ENCODE measurements at regions not wholly inside any gene's neighbourhood (a gene's known extent, or its start where the extent isn't known, plus 50 kb on each side); places are given as distances from the start of the nearest gene placed in this dataset.

DNA sequence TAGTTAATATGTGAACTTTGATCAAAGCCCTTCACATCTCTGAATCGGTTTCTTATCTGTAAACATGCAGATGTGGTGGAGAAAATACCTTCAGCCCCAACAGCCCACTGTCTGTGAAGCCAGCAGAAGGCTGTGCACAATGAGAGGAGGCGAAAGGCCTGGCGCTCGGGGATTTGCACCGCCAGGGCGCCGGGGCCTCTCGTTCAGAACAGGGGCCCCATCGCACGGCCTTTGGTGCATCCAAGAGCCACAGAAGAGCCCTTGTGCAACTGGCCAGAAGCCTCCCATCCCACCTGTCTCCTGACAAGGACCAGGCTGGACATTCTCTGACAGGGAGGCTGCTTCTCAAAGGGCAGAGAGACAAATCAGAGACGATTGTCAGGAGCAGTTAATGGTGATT, 407.2 kb upstream of the MYT1L start (continued):
- TF ChIP-seq REST (IDR thresholded peaks at IDR 0.05; ENCODE audit: low read depth, low read length) (no peak), SP1 (IDR thresholded peaks at IDR 0.05; ENCODE audit: low read depth, low read length) (no peak), MYB (IDR thresholded peaks at IDR 0.05; ENCODE audit: borderline replicate concordance, low read depth, low read length) (no peak), RAD21 (IDR thresholded peaks at IDR 0.05; ENCODE audit: insufficient read depth, low read depth, low read length) (no peak), PAX5 (IDR thresholded peaks at IDR 0.05; ENCODE audit: borderline replicate concordance, low read depth, low read length) (no peak)

DNA sequence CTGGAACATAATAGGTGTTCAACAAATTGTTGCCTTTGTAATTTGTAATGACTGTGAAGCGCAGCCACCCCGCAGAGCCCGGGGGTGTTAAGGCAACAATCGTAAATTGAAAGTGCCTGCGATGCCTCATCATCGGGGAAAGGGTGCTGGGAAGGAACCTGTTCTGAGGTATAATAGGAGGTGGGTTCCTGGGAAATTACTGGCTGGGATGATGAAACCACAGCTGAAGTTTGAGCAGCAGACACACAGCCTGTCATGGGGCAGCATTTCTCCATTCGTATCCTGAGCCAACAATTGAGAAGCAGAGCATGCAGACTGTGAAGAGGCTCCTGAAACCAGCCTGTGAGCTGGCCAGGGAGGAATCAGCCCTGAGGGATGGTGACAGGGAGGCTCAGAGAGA, 404.0 kb upstream of the MYT1L start:
- no peak overlapping the region for H3K9ac ChIP-seq (ENCODE audit: control insufficient read depth, insufficient read depth, low read length)
- no peak overlapping the region for H3K27ac ChIP-seq (ENCODE audit: control insufficient read depth, insufficient read depth)
- ChIA-PET RAD21 (ENCODE audit: unreplicated experiment) (no interaction called here), CTCF (no interaction called here), POLR2A (no interaction called here), SMC1A (ENCODE audit: uncharacterized antibody, unreplicated experiment) (no interaction called here)
- DNase-seq (ENCODE audit: low read depth, low spot score) = no peak
- BruUV-seq (replicated peaks) = no TSS peak
- H2AFZ ChIP-seq (ENCODE audit: control insufficient read depth, low read depth, low read length) = no peak overlapping the region
- in situ Hi-C loops (cut with MboI) (no loop called here), intact Hi-C loops (cut with micrococcal nuclease; ENCODE audit: unreplicated experiment) (no loop called here)
- no peak for FAIRE-seq
- H3K79me2 ChIP-seq (ENCODE audit: control insufficient read depth, insufficient read depth, low read length) = no peaks in the 10 kb centered on the region
- H3K4me2 ChIP-seq (ENCODE audit: control insufficient read depth, insufficient read depth) = no peak overlapping the region
- no peak for ATAC-seq
- no peak overlapping the region for H3K4me3 ChIP-seq
- 48% methylated on average over 7 of the region's 7 CpGs for WGBS (ENCODE audit: insufficient coverage, insufficient replicate concordance, low lambda C conversion rate, missing lambda C conversion rate)
- H3K9me3 ChIP-seq (replicated peaks; ENCODE audit: control insufficient read depth, insufficient read depth, low read length) = no peaks in the 10 kb centered on the region
- no peaks in the 10 kb centered on the region for H3K4me1 ChIP-seq (ENCODE audit: control insufficient read depth, insufficient read depth, low read length)
- H3K36me3 ChIP-seq (ENCODE audit: control insufficient read depth in 2 of 2, insufficient read depth in 2 of 2, low read length in 1 of 2) = no peaks in the 10 kb centered on the region
- H4K20me1 ChIP-seq (ENCODE audit: control insufficient read depth, insufficient read depth) = no peaks in the 10 kb centered on the region
- no peaks in the 10 kb centered on the region; a peak in 1 of 4 replicates for H3K27me3 ChIP-seq (replicated peaks in 1 of 2; ENCODE audit: control insufficient read depth in 2 of 2, insufficient read depth in 2 of 2, low read length in 1 of 2)
- TF ChIP-seq ESRRA (IDR thresholded peaks at IDR 0.05; ENCODE audit: low read length) = no peak
- TF ChIP-seq STAT1 (conservative IDR thresholded peaks at IDR 0.05) = no peak
- no peak for TF ChIP-seq MXI1 (IDR thresholded peaks at IDR 0.05; ENCODE audit: low read depth, low read length)
- TF ChIP-seq IKZF1 (conservative IDR thresholded peaks at IDR 0.05) = no peak
- TF ChIP-seq, protein P1, sequence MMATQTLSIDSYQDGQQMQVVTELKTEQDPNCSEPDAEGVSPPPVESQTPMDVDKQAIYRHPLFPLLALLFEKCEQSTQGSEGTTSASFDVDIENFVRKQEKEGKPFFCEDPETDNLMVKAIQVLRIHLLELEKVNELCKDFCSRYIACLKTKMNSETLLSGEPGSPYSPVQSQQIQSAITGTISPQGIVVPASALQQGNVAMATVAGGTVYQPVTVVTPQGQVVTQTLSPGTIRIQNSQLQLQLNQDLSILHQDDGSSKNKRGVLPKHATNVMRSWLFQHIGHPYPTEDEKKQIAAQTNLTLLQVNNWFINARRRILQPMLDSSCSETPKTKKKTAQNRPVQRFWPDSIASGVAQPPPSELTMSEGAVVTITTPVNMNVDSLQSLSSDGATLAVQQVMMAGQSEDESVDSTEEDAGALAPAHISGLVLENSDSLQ (IDR thresholded peaks at IDR 0.05) = no peak
- no peak for TF ChIP-seq SREBF2 (IDR thresholded peaks at IDR 0.05; ENCODE audit: low read length)
- no peak for TF ChIP-seq BACH1 (IDR thresholded peaks at IDR 0.05; ENCODE audit: borderline replicate concordance)
- TF ChIP-seq RUNX3 (IDR thresholded peaks at IDR 0.05; ENCODE audit: low read length) = no peak
- no peak for TF ChIP-seq RELA (IDR thresholded peaks at IDR 0.05; ENCODE audit: borderline replicate concordance, partially characterized antibody)
- TF ChIP-seq CTCF (IDR thresholded peaks at IDR 0.05 in 2 of 3, conservative IDR thresholded peaks at IDR 0.05 in 1 of 3; ENCODE audit: control insufficient read depth in 2 of 3, extremely low read depth in 1 of 3, insufficient read depth in 1 of 3, low read depth in 3 of 3, low read length in 3 of 3) = no peak
- no peak for TF ChIP-seq BCL11A (IDR thresholded peaks at IDR 0.05; ENCODE audit: low read depth, low read length)
- no peak for TF ChIP-seq USF1 (IDR thresholded peaks at IDR 0.05; ENCODE audit: borderline replicate concordance, extremely low read length, insufficient read depth, low read depth, low read length)

Data from GM12878 (cell line).